ENCODE measurements at regions not wholly inside any gene's neighbourhood (a gene's known extent, or its start where the extent isn't known, plus 50 kb on each side); places are given as distances from the start of the nearest gene placed in this dataset.

DNA sequence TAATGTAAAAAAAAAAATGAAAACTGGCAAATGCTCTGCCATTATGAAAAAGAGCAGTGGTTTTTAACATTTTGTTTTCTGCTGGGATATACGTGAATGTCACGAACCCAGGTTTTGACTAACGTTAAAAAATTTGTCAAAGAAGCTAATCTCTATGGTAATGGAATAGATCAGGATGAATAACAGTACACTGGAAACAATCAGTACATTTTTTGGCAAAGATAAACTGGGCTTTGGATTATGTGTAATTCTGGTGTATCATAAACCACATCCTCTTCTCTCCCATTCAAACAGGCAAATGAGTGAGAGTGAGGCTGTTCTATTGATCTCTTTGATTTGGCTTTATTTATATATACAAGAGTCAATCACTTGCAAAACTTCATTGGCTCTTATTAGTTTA lies 207.0 kb upstream of the IRX3 start:
- Histone ChIP-seq H3K27ac (no peak overlapping the region), H3K36me3 (ENCODE audit: low read depth) (no peaks in the 10 kb centered on the region), H3K4me3 (no peak overlapping the region), H3K4me1 (ENCODE audit: insufficient read depth) (0 out of 2 replicates have a peak, but pooled peaks cover 8% of the 10 kb centered on the region), H4K20me1 (ENCODE audit: insufficient read depth) (no peaks in the 10 kb centered on the region), H3F3A (ENCODE audit: insufficient read depth) (peaks cover 4% of the 10 kb centered on the region; the same call in 1 of the 2 replicates), H3K9me2 (ENCODE audit: insufficient read depth) (no peaks in the 10 kb centered on the region), H3K4me2 (ENCODE audit: unreplicated experiment) (no peak overlapping the region), H2AFZ (no peak overlapping the region), H3K79me2 (ENCODE audit: insufficient read depth) (no peaks in the 10 kb centered on the region), H3K9me3 (ENCODE audit: low read depth) (no peaks in the 10 kb centered on the region), H3K9ac (no peak overlapping the region), H3K27me3 (replicated peaks; ENCODE audit: insufficient read depth) (no peaks in the 10 kb centered on the region)
- peak; percentile 33 for DNase-seq
- 91 to 97% methylated on average over 3 of the region's 3 CpGs for WGBS, 2 experiments (ENCODE audit: low coverage in 1 of 2, low lambda C conversion rate in 2 of 2, missing lambda C conversion rate in 2 of 2)
- TF ChIP-seq EZH2phosphoT487 (IDR thresholded peaks at IDR 0.05; ENCODE audit: insufficient read depth, low read depth) (no peak), EZH2 (IDR thresholded peaks at IDR 0.05; ENCODE audit: insufficient read depth, poor library complexity, severe bottlenecking) (no peak)
- in situ Hi-C loops (cut with MboI): no loop called here

- Histone ChIP-seq H3K27me3 (replicated peaks; ENCODE audit: insufficient read depth) (no peaks in the 10 kb centered on the region), H3K4me2 (ENCODE audit: unreplicated experiment) (no peak overlapping the region), H3K79me2 (ENCODE audit: insufficient read depth) (no peaks in the 10 kb centered on the region), H3K27ac (no peak overlapping the region), H3K4me3 (no peak overlapping the region), H2AFZ (no peak overlapping the region), H3K9ac (no peak overlapping the region), H3K36me3 (ENCODE audit: low read depth) (no peaks in the 10 kb centered on the region), H3K4me1 (ENCODE audit: insufficient read depth) (0 out of 2 replicates have a peak, but pooled peaks cover 8% of the 10 kb centered on the region), H3K9me3 (ENCODE audit: low read depth) (no peaks in the 10 kb centered on the region), H3F3A (ENCODE audit: insufficient read depth) (peaks cover 4% of the 10 kb centered on the region; the same call in 1 of the 2 replicates), H4K20me1 (ENCODE audit: insufficient read depth) (no peaks in the 10 kb centered on the region), H3K9me2 (ENCODE audit: insufficient read depth) (no peaks in the 10 kb centered on the region)
- TF ChIP-seq EZH2phosphoT487 (IDR thresholded peaks at IDR 0.05; ENCODE audit: insufficient read depth, low read depth) (no peak), EZH2 (IDR thresholded peaks at IDR 0.05; ENCODE audit: insufficient read depth, poor library complexity, severe bottlenecking) (no peak)
- in situ Hi-C loops (cut with MboI): no loop called here
- peak; percentile 59 for DNase-seq
- 54 to 68% methylated on average over 2 of the region's 2 CpGs for whole genome bisulfite sequencing, 2 experiments (ENCODE audit: low coverage in 1 of 2, low lambda C conversion rate in 2 of 2, missing lambda C conversion rate in 2 of 2)
These were observed 206.5 kb upstream of the IRX3 start for GRCh38 chr16:54493061-54493460.

DNA sequence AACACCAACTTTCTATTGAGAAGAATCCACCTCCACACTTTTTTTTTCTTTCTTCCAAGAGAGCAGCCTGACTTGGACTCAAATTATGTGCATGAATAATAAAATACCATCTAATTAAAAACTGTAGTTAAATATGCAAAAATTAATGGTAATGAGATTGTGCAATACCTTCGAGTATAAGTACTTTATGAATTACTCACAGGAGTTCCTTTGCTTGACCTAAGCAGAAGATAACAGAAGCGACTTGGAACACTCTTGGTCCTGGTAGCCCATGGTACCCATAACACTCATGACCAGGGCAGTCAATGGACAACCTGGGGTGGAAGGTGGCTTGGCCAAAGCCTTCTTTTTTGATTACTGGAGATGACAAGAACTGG lies 203.5 kb upstream of the IRX3 start:
- DNase-seq: no peak
- H3K27ac ChIP-seq: no peak overlapping the region
- H3K9me3 ChIP-seq (ENCODE audit: low read depth): no peaks in the 10 kb centered on the region
- 70% methylated on average over 2 of the region's 2 CpGs for WGBS, 2 experiments (ENCODE audit: low coverage in 1 of 2, low lambda C conversion rate in 2 of 2, missing lambda C conversion rate in 2 of 2)
- H3K79me2 ChIP-seq (ENCODE audit: insufficient read depth): no peaks in the 10 kb centered on the region
- in situ Hi-C loops (cut with MboI): no loop called here
- no peak overlapping the region for H3K4me2 ChIP-seq (ENCODE audit: unreplicated experiment)
- H3K27me3 ChIP-seq (replicated peaks; ENCODE audit: insufficient read depth): no peaks in the 10 kb centered on the region
- H4K20me1 ChIP-seq (ENCODE audit: insufficient read depth): no peaks in the 10 kb centered on the region
- no peaks in the 10 kb centered on the region for H3K9me2 ChIP-seq (ENCODE audit: insufficient read depth)
- H3K36me3 ChIP-seq (ENCODE audit: low read depth): no peaks in the 10 kb centered on the region
- 0 out of 2 replicates have a peak, but pooled peaks cover 8% of the 10 kb centered on the region for H3K4me1 ChIP-seq (ENCODE audit: insufficient read depth)
- H2AFZ ChIP-seq: no peak overlapping the region
- H3K4me3 ChIP-seq: no peak overlapping the region
- H3K9ac ChIP-seq: no peak overlapping the region
- no peak for TF ChIP-seq EZH2 (IDR thresholded peaks at IDR 0.05; ENCODE audit: insufficient read depth, poor library complexity, severe bottlenecking)
- no peak for TF ChIP-seq EZH2phosphoT487 (IDR thresholded peaks at IDR 0.05; ENCODE audit: insufficient read depth, low read depth)
- peaks cover 4% of the 10 kb centered on the region; the same call in 1 of the 2 replicates for H3F3A ChIP-seq (ENCODE audit: insufficient read depth)

- no peaks in the 10 kb centered on the region for H3K36me3 ChIP-seq (ENCODE audit: low read depth)
- no peaks in the 10 kb centered on the region for H3K79me2 ChIP-seq (ENCODE audit: insufficient read depth)
- in situ Hi-C loops (cut with MboI): no loop called here
- no peak overlapping the region for H3K9ac ChIP-seq
- H3K4me1 ChIP-seq (ENCODE audit: insufficient read depth): 0 out of 2 replicates have a peak, but pooled peaks cover 8% of the 10 kb centered on the region
- no peaks in the 10 kb centered on the region for H3K9me3 ChIP-seq (ENCODE audit: low read depth)
- H3K4me3 ChIP-seq: no peak overlapping the region
- 68 to 70% methylated on average over 11 of the region's 11 CpGs for WGBS, 2 experiments (ENCODE audit: low coverage in 1 of 2, low lambda C conversion rate in 2 of 2, missing lambda C conversion rate in 2 of 2)
- no peak overlapping the region for H2AFZ ChIP-seq
- no peaks in the 10 kb centered on the region for H4K20me1 ChIP-seq (ENCODE audit: insufficient read depth)
- peak; percentile 6 for DNase-seq
- no peaks in the 10 kb centered on the region for H3K27me3 ChIP-seq (replicated peaks; ENCODE audit: insufficient read depth)
- peaks cover 4% of the 10 kb centered on the region; the same call in 1 of the 2 replicates for H3F3A ChIP-seq (ENCODE audit: insufficient read depth)
- no peaks in the 10 kb centered on the region for H3K9me2 ChIP-seq (ENCODE audit: insufficient read depth)
- TF ChIP-seq EZH2 (IDR thresholded peaks at IDR 0.05; ENCODE audit: insufficient read depth, poor library complexity, severe bottlenecking): no peak
- no peak for TF ChIP-seq EZH2phosphoT487 (IDR thresholded peaks at IDR 0.05; ENCODE audit: insufficient read depth, low read depth)
- H3K27ac ChIP-seq: no peak overlapping the region
- no peak overlapping the region for H3K4me2 ChIP-seq (ENCODE audit: unreplicated experiment)
These were observed 202.9 kb upstream of the IRX3 start for GRCh38 chr16:54489225-54490111.

Data from GM23248 (cell line).